ENCODE measurements at regions not wholly inside any gene's neighbourhood (a gene's known extent, or its start where the extent isn't known, plus 50 kb on each side); places are given as distances from the start of the nearest gene placed in this dataset.
A peak's percentile ranks its signal among the peaks of the same experiment; 100 is the strongest.
"Not testable (repeated sequence)": the region's sequence is repeated elsewhere in the genome, so short reads cannot be mapped to it uniquely, and the experiment has no call there.

GRCh38 chr6:85192186-85192585 is 257.7 kb upstream of the NT5E start:
- DNase-seq, result no peak

GRCh38 chr6:85191656-85192055 is 258.2 kb upstream of the NT5E start:
- no peak for DNase-seq

DNA sequence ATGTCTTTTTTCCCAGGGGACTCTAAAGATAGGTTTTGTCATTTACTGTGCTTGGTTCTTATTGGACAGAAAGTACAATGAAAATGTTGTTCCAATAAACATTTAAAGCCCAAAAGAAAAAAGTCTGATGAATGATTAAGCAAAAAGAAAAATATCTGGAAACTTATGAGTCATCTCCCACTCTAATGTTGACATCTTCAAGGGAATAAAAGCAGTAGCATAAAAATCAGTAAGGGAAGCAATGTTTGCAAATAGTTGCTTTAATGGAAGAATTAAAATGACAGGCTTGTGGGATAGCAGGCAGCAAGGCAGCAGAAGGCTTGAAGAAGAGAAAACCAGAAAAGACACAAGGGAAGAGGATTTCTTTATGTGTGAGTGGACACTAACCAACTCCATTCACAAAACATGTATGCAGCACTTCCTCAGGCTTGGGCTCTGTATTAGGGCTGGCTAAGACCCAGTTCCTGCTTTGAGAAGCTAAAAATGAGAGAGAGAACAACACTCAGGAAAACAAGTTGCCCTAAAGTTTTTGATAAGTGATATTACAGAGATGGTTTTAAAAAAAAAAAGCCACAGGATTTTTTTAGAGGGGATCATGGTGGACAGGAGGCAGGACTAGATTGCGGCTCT is 263.2 kb upstream of the NT5E start:
- DNase-seq, result peak; percentile 28

GRCh38 chr6:85185977-85186376 is 263.9 kb upstream of the NT5E start:
- peak; percentile 7 for DNase-seq

DNA sequence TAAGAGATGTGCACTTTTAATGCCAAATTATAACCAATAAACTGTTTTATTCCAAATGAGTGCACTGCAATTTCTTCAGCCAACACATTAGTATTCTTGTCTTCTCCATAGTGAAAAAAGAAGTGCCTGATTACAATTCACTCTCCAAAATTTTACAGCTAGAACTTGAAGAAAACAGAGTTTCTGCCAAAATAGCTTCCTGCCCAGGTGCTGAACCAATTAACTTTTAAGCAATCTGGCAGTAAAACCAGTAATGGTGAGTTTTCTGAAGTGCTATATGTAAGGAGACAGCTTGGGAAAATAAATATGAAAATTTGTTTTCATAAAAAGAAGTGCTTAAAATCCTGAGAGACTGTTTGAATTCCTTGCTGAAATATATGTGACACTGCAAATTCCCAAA is 266.0 kb upstream of the NT5E start:
- DNase-seq, result no peak

DNA sequence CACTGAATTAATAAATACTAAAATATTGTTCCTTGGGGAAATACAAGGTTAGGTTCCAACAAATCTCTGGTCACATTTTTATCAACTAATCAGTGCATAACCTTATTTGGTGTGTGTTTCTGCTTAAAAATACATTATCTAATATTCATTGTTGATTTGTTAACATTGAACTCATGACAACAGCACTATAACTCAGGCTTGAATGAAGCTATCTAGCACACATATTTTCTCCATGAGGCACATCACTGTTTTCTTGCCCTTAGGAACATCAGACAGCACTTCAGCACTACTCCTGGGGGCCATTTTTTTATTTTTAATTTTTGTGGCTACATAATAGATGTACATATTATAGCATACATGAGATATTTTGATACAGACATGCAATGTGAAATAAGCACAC is 277.2 kb upstream of the NT5E start:
- peak; percentile 26 for DNase-seq

DNA sequence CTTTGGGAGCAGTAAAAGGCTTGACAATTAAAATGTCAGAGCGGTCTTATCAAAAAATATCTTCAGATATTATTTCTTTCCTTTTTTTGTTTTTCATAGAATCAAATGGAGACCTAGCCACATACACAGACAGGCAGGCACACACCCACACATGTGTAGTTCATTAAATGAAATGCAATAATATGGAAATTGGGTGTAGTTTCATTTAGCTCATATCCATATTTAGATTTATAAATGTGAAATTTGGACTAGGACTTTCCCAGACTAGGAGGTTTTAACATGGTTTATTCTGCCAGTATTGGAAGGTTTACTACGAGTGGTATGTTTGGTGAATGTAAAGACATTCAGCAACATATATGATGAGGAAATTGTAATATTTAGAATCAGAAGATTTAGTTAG is 277.7 kb upstream of the NT5E start:
- no peak for DNase-seq

DNA sequence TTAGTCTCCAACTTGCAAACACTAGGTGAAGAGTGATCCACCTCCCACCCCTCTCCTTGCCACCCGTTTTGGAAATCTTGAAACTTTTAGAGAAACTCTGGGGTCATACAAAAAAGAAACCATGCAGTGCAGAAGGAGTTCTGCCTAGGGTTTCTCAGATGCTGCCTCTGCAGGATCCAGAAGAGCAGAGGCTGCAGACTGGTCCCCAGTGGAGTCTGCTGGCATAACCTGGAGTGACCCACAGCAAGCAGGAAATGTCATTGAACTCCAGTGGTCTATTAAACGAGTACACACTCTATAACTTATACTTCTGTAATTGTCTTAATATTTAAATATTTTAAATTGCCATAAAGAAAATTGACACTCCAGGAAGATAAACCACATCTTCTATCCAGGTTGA is 280.7 kb upstream of the NT5E start:
- no peak for DNase-seq

DNA sequence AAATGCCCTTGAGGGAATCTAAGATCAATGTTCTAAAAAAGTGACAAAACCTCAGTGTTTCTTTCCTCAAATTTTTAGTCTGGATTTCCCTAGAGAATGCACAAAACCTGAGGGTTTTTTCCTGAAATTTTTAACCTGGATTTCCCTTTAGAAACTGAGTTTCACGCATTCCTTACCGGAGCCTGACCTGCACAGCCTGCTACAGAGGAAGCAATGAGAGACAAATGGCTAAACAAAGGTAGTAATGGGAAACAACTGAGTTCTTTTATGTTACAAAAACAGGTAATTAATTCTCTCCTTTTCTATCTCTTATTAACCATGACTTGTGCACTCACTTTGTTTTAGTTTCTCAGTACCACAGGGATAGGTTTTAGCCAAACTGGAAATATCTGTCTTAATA is 281.7 kb upstream of the NT5E start:
- no peak for DNase-seq

GRCh38 chr6:85166114-85166741 is 283.7 kb upstream of the NT5E start:
- no peak for DNase-seq

DNA sequence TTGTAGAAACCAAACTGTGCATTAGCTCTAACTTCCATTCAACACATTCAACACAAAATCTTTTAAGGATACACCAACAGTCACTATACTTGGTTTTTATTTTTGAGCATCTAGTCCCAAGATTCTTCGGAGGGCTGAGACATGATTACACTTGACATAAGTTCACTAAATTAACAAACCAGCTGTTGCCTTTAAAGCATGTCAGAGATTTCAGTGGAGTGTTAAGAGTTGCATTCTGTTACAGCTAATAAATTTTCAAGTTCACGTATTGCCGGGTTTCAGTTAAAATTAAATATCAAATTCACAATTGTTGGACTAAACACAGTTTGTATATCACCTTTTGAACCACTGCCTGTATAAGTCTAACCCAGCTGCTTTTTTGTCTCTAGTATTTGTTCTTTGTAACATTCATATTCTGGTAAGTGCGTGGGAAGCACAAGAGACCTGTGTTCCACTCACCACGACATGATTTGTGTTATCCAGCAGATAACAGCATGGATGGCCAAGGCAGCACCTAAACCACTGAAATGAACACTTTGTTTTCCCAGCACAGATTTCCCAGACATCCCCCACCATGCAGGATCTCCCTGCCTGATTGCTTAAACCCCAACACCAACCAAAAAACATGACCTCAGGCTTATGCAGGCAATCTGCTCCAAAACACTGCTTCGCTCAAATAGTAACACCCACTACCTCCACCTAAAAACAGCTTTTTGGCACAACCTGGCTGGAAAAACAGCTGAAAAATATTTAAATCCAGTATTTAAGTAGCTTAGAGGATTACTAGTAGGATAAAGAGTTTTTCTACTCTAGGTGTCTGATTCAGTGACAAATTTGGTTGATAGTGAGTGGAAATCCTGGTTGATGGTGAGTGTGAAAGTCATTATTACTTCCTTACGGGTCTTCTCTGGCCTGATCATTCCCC is 286.5 kb upstream of the NT5E start:
- DNase-seq, result no peak

GRCh38 chr6:85157311-85157710 is 292.6 kb upstream of the NT5E start:
- peak; percentile 51 for DNase-seq

- no peak for DNase-seq
Measured at GRCh38 chr6:85143676-85144075, 306.2 kb upstream of the NT5E start.

- no peak for DNase-seq
Measured at GRCh38 chr6:85137865-85138264, 312.0 kb upstream of the NT5E start.

DNA sequence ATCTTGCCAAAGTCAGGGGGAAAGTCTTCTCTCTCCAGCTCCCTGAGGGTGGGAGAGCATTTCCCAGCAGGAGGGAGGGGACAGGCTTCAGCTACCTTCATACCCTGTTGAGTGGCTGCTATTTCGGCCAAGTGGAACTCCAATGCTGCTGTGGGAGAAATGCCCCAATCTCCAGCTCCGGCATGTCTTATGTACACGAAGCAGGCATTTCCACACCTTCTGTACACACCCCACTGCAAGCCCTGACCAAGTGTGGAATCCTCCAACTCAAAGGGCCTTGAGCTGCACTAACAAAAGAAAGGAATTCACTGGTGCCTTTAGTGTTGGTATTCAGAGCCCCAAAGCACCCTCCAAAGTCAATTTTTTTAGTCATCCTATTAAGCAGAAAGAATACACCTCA is 313.6 kb upstream of the NT5E start:
- no peak for DNase-seq

- DNase-seq, result peak; percentile 93
Measured at GRCh38 chr6:85135376-85136094, 314.3 kb upstream of the NT5E start.

- no peak for DNase-seq
Measured at GRCh38 chr6:85134172-85134571, 315.7 kb upstream of the NT5E start.

DNA sequence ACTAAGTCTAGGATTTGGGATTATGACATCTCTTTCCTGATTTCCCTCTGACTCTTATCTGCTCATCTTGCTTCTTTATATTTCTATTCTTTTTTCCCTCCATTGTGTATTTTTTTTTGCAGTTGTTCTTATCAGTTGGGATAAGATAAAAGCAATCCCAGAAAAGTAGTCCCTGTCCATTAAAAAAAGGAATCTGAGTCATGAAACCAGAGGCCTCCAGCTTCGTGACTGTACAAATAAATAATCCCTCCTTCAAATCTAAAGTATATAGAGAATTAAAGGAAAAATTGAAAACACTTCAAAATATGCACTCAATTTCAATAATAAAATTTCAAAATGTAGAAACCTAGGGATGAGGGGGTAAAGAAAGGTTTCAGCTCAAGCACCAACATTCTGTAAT is 317.8 kb upstream of the NT5E start:
- no peak for DNase-seq

DNA sequence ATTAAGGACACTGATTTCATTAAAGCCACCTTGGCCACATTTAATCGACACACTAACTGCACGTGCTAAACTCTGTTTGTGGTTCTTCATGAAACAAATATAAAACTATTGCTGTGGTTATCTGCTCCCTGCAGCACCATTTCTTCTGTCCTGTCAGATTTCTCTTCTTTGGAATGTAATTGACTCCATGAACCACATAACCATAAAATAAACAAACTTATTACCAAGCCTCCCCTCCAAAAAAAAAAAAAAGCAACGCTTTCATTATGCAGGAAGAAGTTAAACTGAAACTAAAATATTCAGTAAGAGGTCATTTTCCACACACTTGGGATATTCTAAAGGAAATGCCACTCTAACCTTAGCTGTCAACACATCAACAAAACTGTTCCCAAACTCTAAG is 319.1 kb upstream of the NT5E start:
- no peak for DNase-seq

DNA sequence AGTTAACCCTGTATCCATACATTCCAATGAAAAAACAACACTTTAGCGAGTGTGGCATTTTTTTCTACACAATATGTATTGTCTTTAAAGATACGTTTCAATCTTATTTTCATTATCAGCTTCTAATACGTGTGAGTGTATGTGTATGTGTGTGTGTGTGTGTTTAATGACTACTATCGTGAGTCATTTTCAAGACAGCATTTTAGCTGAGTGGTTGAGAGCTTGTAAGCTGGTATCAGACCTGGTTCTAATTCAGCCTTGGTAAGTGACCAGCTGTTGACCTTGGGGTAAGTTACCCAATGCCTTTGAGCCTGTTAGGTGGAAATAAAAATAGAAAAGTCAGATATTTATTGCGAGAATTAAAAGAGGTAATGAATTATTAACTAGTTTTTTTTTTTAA is 320.0 kb upstream of the NT5E start:
- DNase-seq, result no peak

DNA sequence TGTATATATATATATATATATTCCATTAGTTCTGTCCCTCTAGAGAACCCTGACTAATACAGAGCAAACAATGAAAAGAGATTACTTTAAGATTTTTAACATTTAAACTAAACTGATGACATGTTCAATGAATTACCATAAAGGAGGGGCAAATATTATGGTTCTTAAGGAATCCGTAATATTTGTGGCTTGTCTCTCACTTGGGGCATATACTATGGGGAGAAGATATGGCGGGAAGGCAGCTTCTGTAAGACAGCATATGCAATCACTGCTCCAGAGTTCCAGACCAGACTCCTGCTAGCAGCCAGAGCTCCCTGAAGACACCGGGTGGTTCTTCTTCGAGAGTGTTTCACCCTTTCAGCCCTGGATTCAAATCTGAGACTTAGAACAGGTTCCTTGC is 321.1 kb upstream of the NT5E start:
- no peak for DNase-seq

- DNase-seq, result not testable (repeated sequence)
Measured at GRCh38 chr6:85128256-85128655, 321.6 kb upstream of the NT5E start.

All from skin of body (tissue), 1 donor.